ENCODE measurements at regions not wholly inside any gene's neighbourhood (a gene's known extent, or its start where the extent isn't known, plus 50 kb on each side); places are given as distances from the start of the nearest gene placed in this dataset.

DNA sequence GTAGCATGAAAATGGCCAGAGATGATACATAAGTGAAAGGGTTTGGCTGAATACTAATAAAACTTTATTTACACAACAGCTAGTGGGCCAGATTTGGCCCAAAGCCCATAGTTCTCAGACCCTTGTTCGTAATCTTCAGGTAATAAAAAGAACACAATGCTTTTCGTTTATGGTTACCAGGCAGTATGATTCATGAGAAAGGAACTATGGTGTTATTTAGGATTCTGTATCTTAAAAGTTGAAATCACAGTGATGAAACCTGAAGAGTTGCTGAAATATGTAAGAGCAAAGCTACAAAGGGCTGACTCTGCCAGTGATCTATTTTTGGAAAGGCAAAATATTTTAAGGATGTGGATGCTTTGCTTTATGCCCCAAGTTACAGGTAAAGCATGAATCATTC, 192.7 kb downstream of the SMC2 start:
- TF ChIP-seq, protein P1, sequence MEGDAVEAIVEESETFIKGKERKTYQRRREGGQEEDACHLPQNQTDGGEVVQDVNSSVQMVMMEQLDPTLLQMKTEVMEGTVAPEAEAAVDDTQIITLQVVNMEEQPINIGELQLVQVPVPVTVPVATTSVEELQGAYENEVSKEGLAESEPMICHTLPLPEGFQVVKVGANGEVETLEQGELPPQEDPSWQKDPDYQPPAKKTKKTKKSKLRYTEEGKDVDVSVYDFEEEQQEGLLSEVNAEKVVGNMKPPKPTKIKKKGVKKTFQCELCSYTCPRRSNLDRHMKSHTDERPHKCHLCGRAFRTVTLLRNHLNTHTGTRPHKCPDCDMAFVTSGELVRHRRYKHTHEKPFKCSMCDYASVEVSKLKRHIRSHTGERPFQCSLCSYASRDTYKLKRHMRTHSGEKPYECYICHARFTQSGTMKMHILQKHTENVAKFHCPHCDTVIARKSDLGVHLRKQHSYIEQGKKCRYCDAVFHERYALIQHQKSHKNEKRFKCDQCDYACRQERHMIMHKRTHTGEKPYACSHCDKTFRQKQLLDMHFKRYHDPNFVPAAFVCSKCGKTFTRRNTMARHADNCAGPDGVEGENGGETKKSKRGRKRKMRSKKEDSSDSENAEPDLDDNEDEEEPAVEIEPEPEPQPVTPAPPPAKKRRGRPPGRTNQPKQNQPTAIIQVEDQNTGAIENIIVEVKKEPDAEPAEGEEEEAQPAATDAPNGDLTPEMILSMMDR (IDR thresholded peaks at IDR 0.05; ENCODE audit: low read length, missing control alignments): no peak
- no peak overlapping the region for H3K4me3 ChIP-seq (replicated peaks; ENCODE audit: low read depth, low read length)
- DNase-seq (ENCODE audit: low read depth): peak; percentile 26

DNA sequence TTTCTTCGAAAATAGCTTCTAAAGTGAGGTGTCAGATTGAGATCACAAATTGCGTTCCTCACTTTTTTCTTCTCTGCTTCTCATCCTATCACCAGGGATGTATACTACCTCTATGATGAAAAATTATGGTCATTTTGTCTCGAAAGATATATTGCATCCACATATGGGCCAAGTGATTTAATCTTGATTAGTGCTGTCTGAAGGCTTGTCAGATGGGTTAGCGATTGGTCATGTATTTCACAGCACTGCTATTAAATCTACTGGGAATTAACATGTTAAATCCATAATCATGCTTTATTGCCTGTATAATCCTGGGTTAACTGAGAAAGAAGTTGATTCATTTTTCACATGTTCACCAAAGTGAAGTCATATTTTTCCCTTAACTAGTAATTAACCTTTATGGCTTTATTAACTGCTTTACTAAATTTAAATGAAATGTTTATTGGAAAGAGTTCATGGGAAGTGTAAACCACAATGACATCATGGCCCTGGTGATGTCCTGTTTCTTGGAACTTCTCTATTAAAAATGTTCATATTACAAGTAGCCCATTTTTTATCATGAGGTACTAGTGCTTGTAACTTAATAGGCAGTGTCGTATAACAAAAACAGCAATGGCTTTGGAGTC, 193.3 kb downstream of the SMC2 start:
- no peak for DNase-seq (ENCODE audit: low read depth)
- no peak overlapping the region for H3K4me3 ChIP-seq (replicated peaks; ENCODE audit: low read depth, low read length)
- TF ChIP-seq, protein P1 (IDR thresholded peaks at IDR 0.05; ENCODE audit: low read length, missing control alignments): no peak

DNA sequence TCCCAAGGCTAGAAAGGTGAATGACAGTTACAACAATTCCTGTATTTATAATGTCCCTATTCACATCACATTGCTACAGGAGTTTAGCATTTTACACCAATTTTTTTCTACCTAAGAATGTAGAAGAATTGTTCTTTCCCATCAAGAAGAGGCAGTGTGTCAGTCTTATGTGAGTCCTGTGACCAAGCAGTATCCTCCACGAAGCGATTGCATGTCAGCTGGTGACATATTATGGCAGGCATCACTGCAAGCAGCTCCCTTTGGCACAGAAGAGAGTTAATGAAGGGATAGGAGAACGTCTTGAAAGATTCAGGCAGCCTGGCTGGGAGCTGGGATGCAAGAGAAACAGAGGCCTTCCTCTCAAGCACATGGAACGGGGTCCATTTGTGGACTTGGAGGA, 199.8 kb downstream of the SMC2 start:
- TF ChIP-seq, protein P1 (IDR thresholded peaks at IDR 0.05; ENCODE audit: low read length, missing control alignments): no peak
- DNase-seq (ENCODE audit: low read depth): no peak

DNA sequence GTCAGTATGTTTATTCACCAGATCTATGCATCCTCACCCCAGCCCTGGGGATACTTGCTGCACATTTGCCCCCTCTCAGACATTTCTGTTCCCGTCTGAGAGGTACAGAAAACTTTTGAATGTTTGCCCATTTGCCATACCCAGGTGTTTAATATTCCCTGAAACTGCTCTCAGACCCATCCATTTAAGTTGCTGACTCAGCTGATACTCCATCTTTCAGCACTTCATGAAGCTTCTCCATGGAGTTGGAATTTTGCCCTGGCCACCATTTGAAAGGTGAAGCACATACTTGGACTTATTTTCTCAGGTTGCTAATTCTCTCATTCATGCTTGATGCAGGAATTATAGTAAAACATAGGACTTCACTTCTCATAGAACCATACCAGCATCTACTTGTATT, 203.9 kb upstream of the OR13F1 start:
- TF ChIP-seq, protein P1 (IDR thresholded peaks at IDR 0.05; ENCODE audit: low read length, missing control alignments): no peak
- DNase-seq (ENCODE audit: low read depth): no peak
- H3K4me3 ChIP-seq (replicated peaks; ENCODE audit: low read depth, low read length): no peak overlapping the region

More for the DNA sequence above, 199.8 kb downstream of the SMC2 start:
- no peak overlapping the region for H3K4me3 ChIP-seq (replicated peaks; ENCODE audit: low read depth, low read length)

DNA sequence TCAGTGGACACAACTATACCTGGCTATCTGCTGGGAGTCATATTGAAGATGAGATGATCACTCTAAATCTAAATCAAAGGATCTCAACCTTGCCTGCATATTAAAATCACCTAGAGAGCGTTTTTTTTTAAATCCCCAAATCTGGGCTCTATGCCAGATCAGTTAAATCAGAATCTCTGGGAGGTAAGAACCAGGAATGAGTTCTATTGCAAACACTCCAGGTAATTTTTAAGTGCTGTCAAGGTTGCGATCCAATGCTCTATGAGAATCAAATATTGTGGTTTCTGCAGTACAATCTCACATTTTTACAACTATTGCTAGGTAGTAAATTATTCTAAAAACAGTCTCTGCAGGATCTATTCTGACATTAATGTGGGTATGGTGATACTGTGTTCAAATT, 202.3 kb upstream of the OR13F1 start:
- DNase-seq (ENCODE audit: low read depth): no peak
- H3K4me3 ChIP-seq (replicated peaks; ENCODE audit: low read depth, low read length): no peak overlapping the region
- TF ChIP-seq, protein P1 (IDR thresholded peaks at IDR 0.05; ENCODE audit: low read length, missing control alignments): no peak

DNA sequence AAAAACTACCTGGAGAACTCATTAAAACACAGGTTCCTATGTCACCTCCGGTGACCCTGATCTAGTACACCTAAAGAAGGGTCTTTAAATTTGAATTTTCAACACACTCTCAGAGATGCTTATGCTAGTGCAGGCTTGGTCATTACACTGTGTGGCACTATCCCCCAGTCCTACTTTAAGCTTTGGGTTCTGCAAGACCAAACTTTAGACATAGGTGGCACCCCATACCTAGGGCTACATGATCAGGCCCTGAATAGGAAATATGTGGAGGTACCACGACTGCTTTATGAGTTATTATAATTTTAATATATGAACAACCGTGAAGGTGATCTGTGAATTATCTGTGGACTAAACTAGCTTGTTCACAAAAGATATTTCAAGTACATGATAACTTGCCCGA, 201.3 kb upstream of the OR13F1 start:
- H3K4me3 ChIP-seq (replicated peaks; ENCODE audit: low read depth, low read length): no peak overlapping the region
- TF ChIP-seq, protein P1 (IDR thresholded peaks at IDR 0.05; ENCODE audit: low read length, missing control alignments): no peak

DNA sequence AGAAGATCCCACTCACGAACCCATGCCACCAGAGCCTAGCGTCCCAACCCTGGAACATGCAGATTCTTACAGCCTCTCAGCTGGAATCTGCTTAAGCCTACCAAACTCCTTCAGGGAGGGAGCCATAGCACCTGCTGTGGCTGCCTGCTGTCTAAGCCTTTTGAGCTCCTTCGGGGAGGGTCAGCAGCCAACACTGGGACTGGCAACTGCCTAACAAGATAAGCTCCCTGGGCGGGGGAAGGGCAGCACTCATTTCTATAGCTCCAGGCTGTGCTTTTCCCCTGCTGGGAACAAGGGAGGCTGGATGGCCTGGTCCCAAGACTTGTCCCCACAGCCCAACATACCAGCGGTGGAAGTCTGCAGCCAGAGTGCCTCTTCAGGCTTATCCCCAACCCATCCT, 199.1 kb upstream of the OR13F1 start:
- H3K4me3 ChIP-seq (replicated peaks; ENCODE audit: low read depth, low read length): no peak overlapping the region
- TF ChIP-seq, protein P1 (IDR thresholded peaks at IDR 0.05; ENCODE audit: low read length, missing control alignments): no peak
- no peak for DNase-seq (ENCODE audit: low read depth)

More for the DNA sequence above, 201.3 kb upstream of the OR13F1 start:
- DNase-seq (ENCODE audit: low read depth): no peak
